ENCODE measurements at regions not wholly inside any gene's neighbourhood (a gene's known extent, or its start where the extent isn't known, plus 50 kb on each side); places are given as distances from the start of the nearest gene placed in this dataset.

DNA sequence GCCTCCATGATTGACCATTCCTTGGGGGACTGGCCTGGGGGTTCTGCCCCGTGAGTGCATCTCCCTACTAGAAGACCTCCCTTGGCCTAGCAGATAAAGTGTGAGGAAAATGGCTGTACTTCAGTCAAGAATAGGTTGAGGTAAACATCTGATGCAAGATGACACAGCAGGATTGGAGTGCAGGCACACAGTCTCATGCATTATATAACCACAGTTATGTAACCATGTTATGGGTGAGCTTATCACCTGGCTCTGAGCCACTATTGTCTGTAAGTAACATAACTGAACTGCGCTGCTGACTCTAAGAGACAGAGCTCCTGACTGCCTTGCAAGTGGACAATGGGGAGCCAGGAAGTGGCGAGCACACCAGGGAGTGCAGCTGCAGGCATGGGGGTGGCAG, 378.7 kb upstream of the ANO5 start:
- H3K4me3 Mint-ChIP-seq (ENCODE audit: unreplicated experiment): no peak overlapping the region
- no peak overlapping the region for H3K27ac Mint-ChIP-seq (ENCODE audit: unreplicated experiment)
- no peaks in the 10 kb centered on the region for H3K4me1 Mint-ChIP-seq (ENCODE audit: unreplicated experiment)
- H3K36me3 Mint-ChIP-seq (ENCODE audit: unreplicated experiment): no peaks in the 10 kb centered on the region
- TF ChIP-seq, protein P1, sequence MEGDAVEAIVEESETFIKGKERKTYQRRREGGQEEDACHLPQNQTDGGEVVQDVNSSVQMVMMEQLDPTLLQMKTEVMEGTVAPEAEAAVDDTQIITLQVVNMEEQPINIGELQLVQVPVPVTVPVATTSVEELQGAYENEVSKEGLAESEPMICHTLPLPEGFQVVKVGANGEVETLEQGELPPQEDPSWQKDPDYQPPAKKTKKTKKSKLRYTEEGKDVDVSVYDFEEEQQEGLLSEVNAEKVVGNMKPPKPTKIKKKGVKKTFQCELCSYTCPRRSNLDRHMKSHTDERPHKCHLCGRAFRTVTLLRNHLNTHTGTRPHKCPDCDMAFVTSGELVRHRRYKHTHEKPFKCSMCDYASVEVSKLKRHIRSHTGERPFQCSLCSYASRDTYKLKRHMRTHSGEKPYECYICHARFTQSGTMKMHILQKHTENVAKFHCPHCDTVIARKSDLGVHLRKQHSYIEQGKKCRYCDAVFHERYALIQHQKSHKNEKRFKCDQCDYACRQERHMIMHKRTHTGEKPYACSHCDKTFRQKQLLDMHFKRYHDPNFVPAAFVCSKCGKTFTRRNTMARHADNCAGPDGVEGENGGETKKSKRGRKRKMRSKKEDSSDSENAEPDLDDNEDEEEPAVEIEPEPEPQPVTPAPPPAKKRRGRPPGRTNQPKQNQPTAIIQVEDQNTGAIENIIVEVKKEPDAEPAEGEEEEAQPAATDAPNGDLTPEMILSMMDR (IDR thresholded peaks at IDR 0.05): no peak
- no peak for DNase-seq (ENCODE audit: extremely low spot score, unreplicated experiment)
- peaks cover 34% of the 10 kb centered on the region for H3K9me3 Mint-ChIP-seq (ENCODE audit: unreplicated experiment)
- no peaks in the 10 kb centered on the region for H3K27me3 Mint-ChIP-seq (ENCODE audit: unreplicated experiment)

DNA sequence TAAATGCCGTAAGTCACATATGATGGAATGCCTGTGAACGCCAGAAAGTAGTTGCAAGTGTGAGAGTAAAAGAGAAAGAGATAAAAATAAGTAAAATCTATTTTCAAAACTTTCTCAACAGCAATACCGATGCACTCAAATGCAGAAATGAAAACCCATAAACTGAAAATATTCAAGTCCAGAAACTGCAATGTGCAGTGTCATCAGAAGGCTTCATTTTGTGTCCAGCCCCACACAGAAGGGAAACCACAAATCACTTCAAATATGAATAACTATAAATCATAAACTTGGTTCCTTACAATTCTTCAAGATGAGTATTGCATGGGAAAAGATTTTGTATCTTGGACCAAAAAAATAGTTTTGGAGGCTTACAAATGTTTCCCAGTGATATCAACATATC, 375.2 kb upstream of the ANO5 start:
- H3K36me3 Mint-ChIP-seq (ENCODE audit: unreplicated experiment): no peaks in the 10 kb centered on the region
- H3K27ac Mint-ChIP-seq (ENCODE audit: unreplicated experiment): no peak overlapping the region
- DNase-seq (ENCODE audit: extremely low spot score, unreplicated experiment): no peak
- TF ChIP-seq, protein P1 (IDR thresholded peaks at IDR 0.05): no peak
- no peaks in the 10 kb centered on the region for H3K27me3 Mint-ChIP-seq (ENCODE audit: unreplicated experiment)
- H3K4me3 Mint-ChIP-seq (ENCODE audit: unreplicated experiment): no peak overlapping the region
- peaks cover 21% of the 10 kb centered on the region for H3K9me3 Mint-ChIP-seq (ENCODE audit: unreplicated experiment)
- H3K4me1 Mint-ChIP-seq (ENCODE audit: unreplicated experiment): no peaks in the 10 kb centered on the region

DNA sequence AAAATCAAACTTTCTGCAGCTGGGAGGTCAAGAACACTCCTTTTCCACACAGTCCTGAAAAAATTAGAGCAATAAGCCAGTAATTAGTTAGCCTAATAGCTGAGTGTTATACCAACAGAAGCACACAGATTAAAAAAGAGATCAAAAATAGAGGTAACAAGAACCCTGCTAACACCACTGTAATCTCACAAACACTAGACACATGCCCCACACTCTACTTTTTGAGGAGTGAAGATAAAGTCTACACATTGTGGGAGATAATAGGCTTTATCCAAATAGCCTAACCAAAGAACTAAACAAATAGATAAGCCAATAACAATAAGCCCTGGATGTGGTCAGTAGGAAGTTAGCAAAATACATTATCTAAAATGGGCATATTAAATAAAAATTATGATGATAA, 372.7 kb upstream of the ANO5 start:
- TF ChIP-seq, protein P1 (IDR thresholded peaks at IDR 0.05): no peak
- Mint-ChIP-seq H3K4me3 (ENCODE audit: unreplicated experiment) (no peak overlapping the region), H3K27ac (ENCODE audit: unreplicated experiment) (no peak overlapping the region), H3K27me3 (ENCODE audit: unreplicated experiment) (no peaks in the 10 kb centered on the region), H3K9me3 (ENCODE audit: unreplicated experiment) (peaks cover 9% of the 10 kb centered on the region), H3K4me1 (ENCODE audit: unreplicated experiment) (no peaks in the 10 kb centered on the region), H3K36me3 (ENCODE audit: unreplicated experiment) (no peaks in the 10 kb centered on the region)
- DNase-seq (ENCODE audit: extremely low spot score, unreplicated experiment): no peak

DNA sequence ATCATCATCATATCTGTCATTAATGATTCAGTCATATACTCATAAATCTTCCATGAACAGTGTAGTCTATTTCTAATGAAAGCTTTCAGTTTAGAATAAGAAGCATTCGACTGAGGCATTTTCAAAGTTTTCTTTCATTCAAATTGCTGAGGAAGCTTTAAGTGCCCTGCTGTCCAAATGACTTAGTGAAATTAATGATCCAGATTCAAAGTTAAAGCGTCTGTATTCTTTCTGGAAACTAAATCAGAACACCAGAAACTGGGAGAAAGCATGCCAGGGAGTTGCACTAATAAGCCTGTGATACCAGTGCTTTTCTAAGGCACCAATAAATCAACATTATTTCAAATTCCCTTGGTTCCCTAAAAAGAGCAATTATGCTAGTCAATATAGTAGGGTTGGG, 367.8 kb upstream of the ANO5 start:
- Mint-ChIP-seq H3K36me3 (ENCODE audit: unreplicated experiment) (no peaks in the 10 kb centered on the region), H3K4me3 (ENCODE audit: unreplicated experiment) (no peak overlapping the region), H3K4me1 (ENCODE audit: unreplicated experiment) (no peaks in the 10 kb centered on the region), H3K27me3 (ENCODE audit: unreplicated experiment) (no peaks in the 10 kb centered on the region), H3K27ac (ENCODE audit: unreplicated experiment) (no peak overlapping the region), H3K9me3 (ENCODE audit: unreplicated experiment) (no peaks in the 10 kb centered on the region)
- TF ChIP-seq, protein P1 (IDR thresholded peaks at IDR 0.05): no peak
- no peak for DNase-seq (ENCODE audit: extremely low spot score, unreplicated experiment)

DNA sequence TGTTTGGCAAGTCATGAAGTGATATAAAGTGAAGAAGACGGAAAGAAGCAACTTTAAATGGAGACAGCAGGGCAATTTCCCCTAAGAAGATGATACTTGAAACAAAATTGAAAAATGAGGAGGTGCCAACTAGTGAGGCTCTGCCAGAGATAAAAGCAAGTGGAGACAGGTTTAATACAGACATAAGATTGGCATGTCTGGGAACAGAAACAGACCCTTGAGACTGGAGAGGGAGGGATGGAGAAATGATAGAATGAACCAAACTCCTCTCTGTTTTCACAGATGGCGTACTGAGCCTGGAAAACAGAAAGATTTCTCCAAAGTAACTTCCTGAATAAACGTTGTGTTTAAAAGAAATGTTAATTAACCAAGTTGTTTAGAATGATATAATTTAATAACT, 354.5 kb upstream of the ANO5 start:
- no peaks in the 10 kb centered on the region for H3K4me1 Mint-ChIP-seq (ENCODE audit: unreplicated experiment)
- peaks cover 14% of the 10 kb centered on the region for H3K9me3 Mint-ChIP-seq (ENCODE audit: unreplicated experiment)
- no peaks in the 10 kb centered on the region for H3K27me3 Mint-ChIP-seq (ENCODE audit: unreplicated experiment)
- DNase-seq (ENCODE audit: extremely low spot score, unreplicated experiment): no peak
- no peak overlapping the region for H3K4me3 Mint-ChIP-seq (ENCODE audit: unreplicated experiment)
- H3K36me3 Mint-ChIP-seq (ENCODE audit: unreplicated experiment): no peaks in the 10 kb centered on the region
- no peak overlapping the region for H3K27ac Mint-ChIP-seq (ENCODE audit: unreplicated experiment)
- TF ChIP-seq, protein P1 (IDR thresholded peaks at IDR 0.05): no peak

Measured in osteocyte (in vitro differentiated cells).